ENCODE measurements at regions not wholly inside any gene's neighbourhood (a gene's known extent, or its start where the extent isn't known, plus 50 kb on each side); places are given as distances from the start of the nearest gene placed in this dataset.

- DNase-seq (ENCODE audit: extremely low read depth, low read depth), result no peak
- TF ChIP-seq, protein P1, sequence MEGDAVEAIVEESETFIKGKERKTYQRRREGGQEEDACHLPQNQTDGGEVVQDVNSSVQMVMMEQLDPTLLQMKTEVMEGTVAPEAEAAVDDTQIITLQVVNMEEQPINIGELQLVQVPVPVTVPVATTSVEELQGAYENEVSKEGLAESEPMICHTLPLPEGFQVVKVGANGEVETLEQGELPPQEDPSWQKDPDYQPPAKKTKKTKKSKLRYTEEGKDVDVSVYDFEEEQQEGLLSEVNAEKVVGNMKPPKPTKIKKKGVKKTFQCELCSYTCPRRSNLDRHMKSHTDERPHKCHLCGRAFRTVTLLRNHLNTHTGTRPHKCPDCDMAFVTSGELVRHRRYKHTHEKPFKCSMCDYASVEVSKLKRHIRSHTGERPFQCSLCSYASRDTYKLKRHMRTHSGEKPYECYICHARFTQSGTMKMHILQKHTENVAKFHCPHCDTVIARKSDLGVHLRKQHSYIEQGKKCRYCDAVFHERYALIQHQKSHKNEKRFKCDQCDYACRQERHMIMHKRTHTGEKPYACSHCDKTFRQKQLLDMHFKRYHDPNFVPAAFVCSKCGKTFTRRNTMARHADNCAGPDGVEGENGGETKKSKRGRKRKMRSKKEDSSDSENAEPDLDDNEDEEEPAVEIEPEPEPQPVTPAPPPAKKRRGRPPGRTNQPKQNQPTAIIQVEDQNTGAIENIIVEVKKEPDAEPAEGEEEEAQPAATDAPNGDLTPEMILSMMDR (IDR thresholded peaks at IDR 0.05; ENCODE audit: low read depth, low read length), result no peak
Observed at GRCh38 chr1:213530611-213531320, 457.0 kb upstream of the PROX1 start.

DNA sequence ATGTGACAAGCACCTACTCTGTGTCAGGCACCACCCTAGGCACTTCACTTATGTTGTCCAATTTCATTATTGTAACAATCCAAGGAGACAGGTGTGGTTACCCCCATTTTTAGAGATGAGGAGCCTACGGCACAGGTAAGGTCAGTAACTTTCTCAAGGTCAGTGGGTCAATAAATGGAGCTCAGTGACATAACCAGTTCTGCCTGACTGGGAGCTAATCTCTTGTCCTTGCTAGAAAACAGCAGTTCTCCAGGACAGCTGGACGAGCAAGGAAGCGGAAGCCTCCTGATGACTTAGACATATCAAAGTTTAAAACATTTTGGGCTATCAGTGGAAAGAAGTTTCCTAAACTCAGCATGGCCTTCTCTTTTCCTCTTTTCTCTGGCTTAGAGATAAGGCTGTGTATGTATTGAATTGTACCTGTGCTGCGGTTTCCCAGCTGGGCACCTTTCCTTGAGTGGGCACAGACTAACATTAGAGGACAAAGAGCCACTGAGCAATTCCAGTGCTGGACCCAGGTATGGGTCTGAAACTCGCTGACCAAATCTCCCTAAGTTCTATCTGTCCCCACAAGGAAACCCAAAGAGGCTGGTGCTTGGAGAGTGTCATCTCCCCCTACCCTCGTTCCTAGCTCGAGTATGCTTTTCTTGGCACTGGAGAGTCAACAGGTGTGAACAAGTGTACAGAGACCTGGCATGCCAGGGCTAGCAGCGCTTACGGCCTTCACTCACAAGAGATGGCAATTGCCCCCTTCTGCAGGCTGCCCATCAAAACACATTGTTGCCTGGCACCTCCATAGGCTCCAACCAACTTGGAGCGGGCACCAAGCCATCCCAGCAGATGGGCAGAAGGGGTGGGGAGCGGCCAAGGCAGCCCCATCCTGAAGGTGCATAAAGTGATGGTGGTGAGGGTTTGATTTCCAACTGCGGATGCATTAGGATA is 456.1 kb upstream of the PROX1 start:
- no peak for DNase-seq (ENCODE audit: extremely low read depth, low read depth)
- TF ChIP-seq, protein P1 (IDR thresholded peaks at IDR 0.05; ENCODE audit: low read depth, low read length), result no peak

GRCh38 chr1:213533125-213533524 is 454.6 kb upstream of the PROX1 start:
- TF ChIP-seq, protein P1 (IDR thresholded peaks at IDR 0.05; ENCODE audit: low read depth, low read length), result no peak
- no peak for DNase-seq (ENCODE audit: extremely low read depth, low read depth)

- TF ChIP-seq, protein P1 (IDR thresholded peaks at IDR 0.05; ENCODE audit: low read depth, low read length), result no peak
- DNase-seq (ENCODE audit: extremely low read depth, low read depth), result no peak
Observed at GRCh38 chr1:213535679-213536078, 452.1 kb upstream of the PROX1 start.

GRCh38 chr1:213538251-213538650 is 449.5 kb upstream of the PROX1 start:
- DNase-seq (ENCODE audit: extremely low read depth, low read depth), result no peak
- TF ChIP-seq, protein P1 (IDR thresholded peaks at IDR 0.05; ENCODE audit: low read depth, low read length), result no peak

DNA sequence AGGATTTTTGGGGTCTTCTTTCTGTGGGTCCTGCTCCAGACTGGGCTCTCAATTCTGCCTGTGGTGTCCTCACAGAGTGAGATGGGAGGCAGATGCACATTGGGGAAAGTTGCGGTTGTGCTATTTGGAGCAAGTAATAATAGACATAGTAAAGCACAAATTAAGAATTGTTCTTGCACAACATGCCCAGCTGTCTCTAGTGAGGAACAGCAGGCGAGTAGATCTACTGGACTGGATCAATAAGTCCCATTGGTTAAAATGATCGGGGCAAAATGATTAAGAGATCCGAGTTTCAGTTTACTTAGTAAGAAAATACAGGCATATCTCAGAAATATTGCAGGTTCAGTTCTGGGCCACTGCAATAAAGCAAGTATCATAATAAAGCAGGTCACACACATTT is 448.3 kb upstream of the PROX1 start:
- DNase-seq (ENCODE audit: extremely low read depth, low read depth), result no peak

More for the DNA sequence above, 448.3 kb upstream of the PROX1 start:
- TF ChIP-seq, protein P1 (IDR thresholded peaks at IDR 0.05; ENCODE audit: low read depth, low read length), result no peak

Data from AG09319 (cell line).